Hepatic stellate cell (primary cell): ENCODE measurements at regions not wholly inside any gene's neighbourhood (a gene's known extent, or its start where the extent isn't known, plus 50 kb on each side); places are given as distances from the start of the nearest gene placed in this dataset.

ENCODE experiments used
- DNase-seq: peaks from one replicate; pipeline ENCODE4 v3.0.0; 2011; ENCODE audit warnings: low spot score

DNA sequence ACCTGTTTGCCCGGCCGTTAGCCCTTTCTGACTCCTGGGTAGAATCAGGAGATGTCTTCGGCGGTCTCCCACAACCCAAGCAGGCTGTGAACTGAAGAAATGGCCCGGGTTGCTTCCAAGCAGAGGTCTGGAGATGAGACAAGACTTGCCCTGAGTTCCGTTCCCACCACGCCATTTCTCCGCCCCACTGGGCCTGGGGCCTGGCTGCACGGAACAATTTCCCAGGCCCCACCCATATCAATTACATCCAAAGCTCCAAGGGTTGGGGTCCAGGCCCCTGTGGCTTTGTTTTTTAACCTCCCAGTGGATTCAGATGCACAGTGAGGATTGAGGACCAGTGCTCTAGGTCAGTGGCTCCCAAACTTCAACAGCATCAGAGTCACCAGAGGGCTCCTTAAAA lies 214.5 kb upstream of the ARID1B start:
- no peak for DNase-seq

DNA sequence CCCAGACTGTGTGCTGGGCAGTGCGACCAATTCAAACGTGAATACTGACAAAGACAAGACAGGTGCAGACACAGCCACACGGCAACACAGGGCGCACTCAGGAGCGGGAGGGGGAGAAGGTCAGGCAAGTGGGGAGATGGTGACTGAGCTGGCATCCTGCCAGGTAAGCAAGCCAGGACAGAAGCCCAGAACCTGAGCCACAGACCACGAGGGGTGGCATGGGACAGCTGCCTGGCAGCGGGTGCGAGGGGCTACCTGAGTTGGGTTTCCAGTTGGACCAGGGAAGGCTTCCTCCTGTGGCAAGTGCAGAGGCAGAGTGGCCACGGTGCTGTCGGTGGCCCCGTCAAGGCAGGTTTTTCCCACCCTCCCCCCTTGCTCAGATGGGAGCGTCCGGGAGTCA lies 215.2 kb upstream of the ARID1B start:
- no peak for DNase-seq

DNA sequence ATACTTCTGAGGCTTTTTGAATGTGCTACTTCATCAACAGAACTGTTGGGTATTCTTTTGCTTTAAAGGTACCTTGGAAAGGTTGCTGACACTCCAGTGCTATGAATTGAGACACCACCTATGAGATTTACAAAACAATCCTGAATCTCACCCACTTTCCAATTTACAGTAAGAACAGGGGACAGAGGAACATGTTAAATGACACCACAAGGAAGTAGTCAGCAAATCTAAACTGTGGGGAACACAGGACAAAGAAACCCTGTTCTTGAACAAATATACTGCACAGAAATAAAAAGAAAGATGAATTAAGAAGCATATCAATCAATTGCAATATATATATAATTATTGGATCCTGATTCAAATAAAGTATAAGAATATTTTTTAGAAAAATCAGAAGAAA lies 216.7 kb upstream of the ARID1B start:
- no peak for DNase-seq

GRCh38 chr6:156559162-156559690 lies 218.0 kb upstream of the ARID1B start:
- no peak for DNase-seq

GRCh38 chr6:156557911-156558259 lies 219.3 kb upstream of the ARID1B start:
- DNase-seq = no peak

GRCh38 chr6:156557251-156557910 lies 219.8 kb upstream of the ARID1B start:
- no peak for DNase-seq

DNA sequence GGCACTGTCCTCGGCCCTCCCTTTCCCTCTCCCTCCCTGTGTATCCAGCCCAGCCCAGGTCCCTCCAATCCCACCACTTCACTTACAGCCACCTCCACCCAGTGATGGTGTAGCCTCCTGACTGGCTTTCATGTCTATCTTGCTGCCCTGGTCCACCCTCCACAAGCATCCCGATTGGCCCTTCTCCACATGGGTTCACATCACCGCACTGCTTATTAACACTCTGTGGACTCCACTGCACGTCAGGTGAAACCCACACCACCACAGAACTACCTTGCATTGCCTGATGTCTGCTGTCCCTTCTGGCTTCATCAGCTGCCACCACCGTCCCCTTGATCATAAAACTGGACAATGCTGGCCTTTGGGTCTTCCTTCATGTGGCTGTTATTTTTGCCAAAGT lies 220.4 kb upstream of the ARID1B start:
- no peak for DNase-seq

GRCh38 chr6:156555116-156555515 lies 222.1 kb upstream of the ARID1B start:
- DNase-seq = no peak

GRCh38 chr6:156554160-156554559 lies 223.0 kb upstream of the ARID1B start:
- DNase-seq = no peak

- DNase-seq = no peak
Observed at GRCh38 chr6:156552849-156553248, 224.3 kb upstream of the ARID1B start.

GRCh38 chr6:156550949-156551348 lies 226.2 kb upstream of the ARID1B start:
- no peak for DNase-seq

DNA sequence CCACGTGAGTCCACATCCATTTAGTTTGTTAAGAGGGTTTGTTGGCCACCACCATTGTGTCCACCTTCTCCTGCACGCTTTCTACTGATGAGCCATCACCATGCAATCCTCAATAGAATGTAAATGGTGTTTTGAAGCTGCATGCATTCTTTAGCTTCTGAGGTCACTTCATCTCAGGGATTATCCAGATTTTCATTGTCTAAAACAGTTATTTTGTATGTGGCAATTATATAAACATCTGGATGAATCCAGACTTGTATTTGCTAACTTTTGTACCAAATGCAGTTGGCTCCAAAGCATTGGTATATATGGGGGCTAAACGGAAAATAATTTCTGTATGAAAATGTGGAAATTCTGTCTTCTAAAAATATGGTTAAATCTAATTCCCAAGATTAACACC lies 231.2 kb upstream of the ARID1B start:
- no peak for DNase-seq

GRCh38 chr6:156545021-156545420 lies 232.2 kb upstream of the ARID1B start:
- no peak for DNase-seq

- DNase-seq = no peak
Observed at GRCh38 chr6:156544046-156544445, 233.1 kb upstream of the ARID1B start.

DNA sequence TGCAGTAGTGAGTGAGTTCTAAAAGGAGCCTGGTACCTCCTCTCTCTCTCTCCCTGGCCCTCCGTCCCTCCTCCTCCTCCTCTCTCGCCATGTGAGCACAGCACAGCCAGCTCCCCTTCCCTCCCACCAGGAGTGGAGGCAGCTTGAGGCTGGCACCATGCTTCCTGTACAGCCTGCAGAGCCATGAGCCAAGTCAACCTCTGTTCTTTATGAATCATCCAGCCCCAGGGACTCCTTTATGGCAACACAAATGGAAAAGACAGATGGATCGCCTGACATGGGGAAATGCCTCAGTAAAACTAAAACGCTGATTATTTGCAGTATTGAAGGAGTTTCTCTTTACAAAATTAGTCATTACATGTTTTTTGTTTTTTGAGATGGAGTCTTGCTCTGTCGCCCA lies 233.7 kb upstream of the ARID1B start:
- no peak for DNase-seq

GRCh38 chr6:156538875-156539660 lies 238.1 kb upstream of the ARID1B start:
- DNase-seq = no peak

GRCh38 chr6:156534594-156534993 lies 242.6 kb upstream of the ARID1B start:
- DNase-seq = no peak

DNA sequence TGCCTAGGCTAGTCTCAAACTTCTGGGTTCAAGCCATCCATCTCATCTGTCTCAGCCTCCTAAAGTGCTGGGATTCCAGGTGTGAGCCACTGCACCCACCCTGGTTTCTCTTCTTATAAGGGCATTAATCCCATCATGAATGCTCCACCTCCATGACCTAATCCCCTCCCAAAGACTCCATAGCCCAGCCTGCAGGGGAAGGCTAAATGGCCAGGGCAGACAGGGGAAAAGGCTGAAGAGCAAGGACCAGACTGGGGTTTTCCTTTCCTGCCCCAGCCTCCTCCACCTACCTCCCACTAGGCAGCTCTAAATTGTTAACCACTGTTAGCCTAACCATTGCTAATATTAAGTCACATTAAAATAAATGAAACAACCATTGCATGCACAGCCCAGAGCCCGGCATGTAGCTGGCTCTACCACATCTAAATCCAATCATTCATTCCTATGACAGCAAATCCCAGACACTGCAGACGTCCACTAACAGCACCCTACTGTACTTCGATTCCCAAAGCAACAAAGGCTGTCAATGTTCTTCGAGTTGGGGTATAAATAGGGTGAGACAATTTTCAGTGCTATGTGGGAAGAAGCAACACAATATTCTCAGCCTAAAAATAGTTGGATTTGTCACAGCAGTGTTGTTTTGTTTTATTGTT lies 243.2 kb upstream of the ARID1B start:
- DNase-seq = no peak

GRCh38 chr6:156526081-156526480 lies 251.1 kb upstream of the ARID1B start:
- DNase-seq = no peak

DNA sequence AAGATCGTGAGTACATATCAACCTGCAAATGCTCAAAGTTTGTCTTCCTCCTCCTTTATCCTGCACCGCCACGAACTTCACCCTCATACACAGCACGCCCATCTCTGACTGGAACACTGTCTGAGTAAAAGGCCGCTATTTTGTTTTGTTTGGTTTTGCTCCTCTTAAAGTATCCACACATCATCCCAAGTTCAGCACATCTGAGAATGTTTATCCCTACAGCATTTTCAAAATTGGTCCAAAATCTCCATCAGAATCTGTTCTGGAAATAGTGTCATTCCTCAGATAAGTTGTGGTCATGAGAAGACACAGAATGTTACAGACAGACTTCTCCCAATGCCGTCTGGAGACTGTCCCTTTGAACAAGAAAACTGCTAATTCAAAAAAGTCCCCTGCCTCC lies 251.6 kb upstream of the ARID1B start:
- DNase-seq = no peak

DNA sequence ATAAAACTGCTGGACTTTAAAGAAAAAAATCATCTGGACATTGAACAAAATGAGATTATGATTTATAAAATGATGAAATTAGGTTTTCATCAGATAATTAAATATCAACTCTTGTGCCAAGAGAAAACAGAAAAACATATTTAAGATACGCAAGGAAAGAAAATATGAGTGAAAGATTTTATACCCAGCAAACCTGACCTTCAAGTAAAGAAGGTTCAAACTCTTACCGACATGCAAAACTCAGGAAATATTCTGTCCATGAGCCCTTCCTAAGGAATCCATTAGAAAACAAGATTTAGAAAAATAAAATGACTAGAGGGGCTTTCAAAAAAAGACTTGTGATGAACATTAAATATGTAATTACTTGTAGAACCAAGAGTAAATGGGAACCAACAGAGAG lies 257.2 kb upstream of the ARID1B start:
- DNase-seq = no peak

DNA sequence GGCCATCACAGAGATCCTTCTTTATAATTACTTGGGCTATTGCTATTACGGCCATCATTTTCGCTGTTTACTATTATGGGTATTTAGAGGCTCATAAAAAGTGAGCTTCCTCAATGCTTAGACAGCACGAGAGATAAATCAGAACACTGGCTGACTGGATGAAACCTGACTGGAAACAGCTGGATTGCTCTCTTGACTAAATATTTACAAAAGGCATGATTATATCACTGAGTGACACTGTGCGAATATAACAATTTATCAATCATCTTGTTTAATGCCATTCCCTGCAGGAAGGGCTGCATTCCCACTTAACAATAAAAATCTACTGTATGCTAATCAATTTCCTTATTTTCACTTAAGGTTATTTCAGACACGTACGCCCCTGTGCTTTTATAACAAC lies 260.1 kb upstream of the ARID1B start:
- DNase-seq = no peak

- no peak for DNase-seq
Observed at GRCh38 chr6:156515242-156515641, 261.9 kb upstream of the ARID1B start.
